ENCODE measurements at regions not wholly inside any gene's neighbourhood (a gene's known extent, or its start where the extent isn't known, plus 50 kb on each side); places are given as distances from the start of the nearest gene placed in this dataset.

DNA sequence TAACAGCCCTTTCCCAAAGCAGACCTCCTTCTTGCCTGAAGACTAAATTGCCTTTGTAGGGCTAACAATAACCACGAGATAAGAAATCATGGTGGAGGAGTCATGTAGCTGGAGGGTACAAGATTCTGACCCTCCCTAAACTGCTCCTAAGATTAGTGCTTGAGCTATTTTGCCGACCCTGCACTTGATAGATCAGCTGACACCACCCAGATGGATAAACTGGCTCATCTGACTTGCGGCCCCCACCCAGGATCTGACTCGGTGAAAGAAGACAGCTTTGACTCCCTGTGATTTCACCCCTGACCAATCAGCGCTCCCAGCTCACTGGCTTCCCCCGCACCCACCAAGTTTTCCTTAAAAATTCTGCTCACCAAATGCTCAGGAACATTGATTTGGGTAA, 57.6 kb upstream of the UNC93A start:
- no peak for TF ChIP-seq CTCF (IDR thresholded peaks at IDR 0.05; ENCODE audit: insufficient read depth, low read length)
- no peak for TF ChIP-seq POLR2AphosphoS5 (IDR thresholded peaks at IDR 0.05; ENCODE audit: low read depth)
- TF ChIP-seq GABPA (IDR thresholded peaks at IDR 0.05; ENCODE audit: low read depth), result no peak
- TF ChIP-seq, protein P1, sequence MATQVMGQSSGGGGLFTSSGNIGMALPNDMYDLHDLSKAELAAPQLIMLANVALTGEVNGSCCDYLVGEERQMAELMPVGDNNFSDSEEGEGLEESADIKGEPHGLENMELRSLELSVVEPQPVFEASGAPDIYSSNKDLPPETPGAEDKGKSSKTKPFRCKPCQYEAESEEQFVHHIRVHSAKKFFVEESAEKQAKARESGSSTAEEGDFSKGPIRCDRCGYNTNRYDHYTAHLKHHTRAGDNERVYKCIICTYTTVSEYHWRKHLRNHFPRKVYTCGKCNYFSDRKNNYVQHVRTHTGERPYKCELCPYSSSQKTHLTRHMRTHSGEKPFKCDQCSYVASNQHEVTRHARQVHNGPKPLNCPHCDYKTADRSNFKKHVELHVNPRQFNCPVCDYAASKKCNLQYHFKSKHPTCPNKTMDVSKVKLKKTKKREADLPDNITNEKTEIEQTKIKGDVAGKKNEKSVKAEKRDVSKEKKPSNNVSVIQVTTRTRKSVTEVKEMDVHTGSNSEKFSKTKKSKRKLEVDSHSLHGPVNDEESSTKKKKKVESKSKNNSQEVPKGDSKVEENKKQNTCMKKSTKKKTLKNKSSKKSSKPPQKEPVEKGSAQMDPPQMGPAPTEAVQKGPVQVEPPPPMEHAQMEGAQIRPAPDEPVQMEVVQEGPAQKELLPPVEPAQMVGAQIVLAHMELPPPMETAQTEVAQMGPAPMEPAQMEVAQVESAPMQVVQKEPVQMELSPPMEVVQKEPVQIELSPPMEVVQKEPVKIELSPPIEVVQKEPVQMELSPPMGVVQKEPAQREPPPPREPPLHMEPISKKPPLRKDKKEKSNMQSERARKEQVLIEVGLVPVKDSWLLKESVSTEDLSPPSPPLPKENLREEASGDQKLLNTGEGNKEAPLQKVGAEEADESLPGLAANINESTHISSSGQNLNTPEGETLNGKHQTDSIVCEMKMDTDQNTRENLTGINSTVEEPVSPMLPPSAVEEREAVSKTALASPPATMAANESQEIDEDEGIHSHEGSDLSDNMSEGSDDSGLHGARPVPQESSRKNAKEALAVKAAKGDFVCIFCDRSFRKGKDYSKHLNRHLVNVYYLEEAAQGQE (IDR thresholded peaks at IDR 0.05; ENCODE audit: insufficient replicate concordance, low read depth), result no peak

Measured in HL-60 (cell line).